ENCODE measurements at regions not wholly inside any gene's neighbourhood (a gene's known extent, or its start where the extent isn't known, plus 50 kb on each side); places are given as distances from the start of the nearest gene placed in this dataset.

DNA sequence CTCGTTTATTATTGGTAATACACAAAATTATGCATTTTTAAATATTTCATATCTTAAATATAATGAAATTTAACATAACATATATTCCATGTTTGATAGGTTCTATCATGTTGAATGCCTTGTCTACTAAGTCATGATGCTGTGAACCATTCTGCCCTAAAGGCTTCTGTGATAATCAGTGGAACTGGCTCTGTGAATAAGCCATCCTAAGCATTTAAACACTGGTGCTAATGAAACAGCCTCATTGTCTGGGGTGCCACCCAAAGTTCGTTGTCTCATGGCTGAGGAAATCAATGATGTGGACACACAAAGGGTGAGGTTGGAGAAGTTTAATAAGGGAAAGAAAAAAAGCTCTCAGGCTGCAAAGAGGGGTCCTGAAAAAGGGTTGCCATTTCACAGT is 264.7 kb upstream of the ZRANB2 start:
- no peaks in the 10 kb centered on the region for H4K20me1 ChIP-seq (ENCODE audit: insufficient read depth)
- H3K27ac ChIP-seq (ENCODE audit: low read depth in 2 of 2, low read length in 1 of 2) = no peak overlapping the region
- no peaks in the 10 kb centered on the region for H3K4me1 ChIP-seq (ENCODE audit: control insufficient read depth in 1 of 2, insufficient read depth in 2 of 2, low read depth in 1 of 2, low read length in 1 of 2)
- H3K27me3 ChIP-seq (ENCODE audit: insufficient read depth) = no peaks in the 10 kb centered on the region
- H3F3A ChIP-seq (replicated peaks; ENCODE audit: insufficient read depth) = no peaks in the 10 kb centered on the region
- no peak overlapping the region for H3K4me3 ChIP-seq (ENCODE audit: low read depth in 2 of 2, low read length in 1 of 2)
- H3K79me2 ChIP-seq (ENCODE audit: insufficient read depth) = no peaks in the 10 kb centered on the region
- DNase-seq = no peak
- 10% methylated on average over 2 of the region's 2 CpGs for WGBS (ENCODE audit: low lambda C conversion rate)
- ChIA-PET CTCF (interaction anchor here (1.3 kb wide), 1 partner anchor 39 kb away, joined by 3 read pairs; no protein-coding TSS in a partner anchor), POLR2A (no interaction called here)
- no peaks in the 10 kb centered on the region for H3K9me3 ChIP-seq
- no peak overlapping the region for H2AFZ ChIP-seq (ENCODE audit: low read depth)
- no peak overlapping the region for H3K9ac ChIP-seq
- H3K36me3 ChIP-seq (replicated peaks in 1 of 2; ENCODE audit: control insufficient read depth in 1 of 2, insufficient read depth in 2 of 2, low read length in 1 of 2) = no peaks in the 10 kb centered on the region
- no peak for TF ChIP-seq FOSL2 (IDR thresholded peaks at IDR 0.05; ENCODE audit: borderline replicate concordance, low read depth)
- TF ChIP-seq RCOR1 (IDR thresholded peaks at IDR 0.05; ENCODE audit: low read length) = no peak
- no peak for TF ChIP-seq FOXJ3 (CRISPR knock-in tag; IDR thresholded peaks at IDR 0.05)
- no peak for TF ChIP-seq GATA2 (CRISPR knock-in tag; IDR thresholded peaks at IDR 0.05)
- no peak for TF ChIP-seq JUND (IDR thresholded peaks at IDR 0.05)
- TF ChIP-seq, protein P1, sequence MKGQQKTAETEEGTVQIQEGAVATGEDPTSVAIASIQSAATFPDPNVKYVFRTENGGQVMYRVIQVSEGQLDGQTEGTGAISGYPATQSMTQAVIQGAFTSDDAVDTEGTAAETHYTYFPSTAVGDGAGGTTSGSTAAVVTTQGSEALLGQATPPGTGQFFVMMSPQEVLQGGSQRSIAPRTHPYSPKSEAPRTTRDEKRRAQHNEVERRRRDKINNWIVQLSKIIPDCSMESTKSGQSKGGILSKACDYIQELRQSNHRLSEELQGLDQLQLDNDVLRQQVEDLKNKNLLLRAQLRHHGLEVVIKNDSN (IDR thresholded peaks at IDR 0.05; ENCODE audit: borderline replicate concordance, low read depth) = no peak
- TF ChIP-seq FOXM1 (IDR thresholded peaks at IDR 0.05; ENCODE audit: low read depth) = no peak
- TF ChIP-seq RXRA (IDR thresholded peaks at IDR 0.05; ENCODE audit: borderline replicate concordance, low read depth) = no peak
- TF ChIP-seq EP300 (IDR thresholded peaks at IDR 0.05; ENCODE audit: borderline replicate concordance in 1 of 2, low read depth in 1 of 2, low read length in 1 of 2) = no peak
- TF ChIP-seq EZH2phosphoT487 (IDR thresholded peaks at IDR 0.05; ENCODE audit: borderline replicate concordance, low read depth) = no peak
- no peak for TF ChIP-seq MEF2A (IDR thresholded peaks at IDR 0.05; ENCODE audit: borderline replicate concordance, low read depth)
- H3K4me2 ChIP-seq = no peak overlapping the region
- no peaks in the 10 kb centered on the region for H3K9me2 ChIP-seq

GRCh38 chr1:71343686-71344416 is 263.0 kb upstream of the ZRANB2 start:
- H3F3A ChIP-seq (replicated peaks; ENCODE audit: insufficient read depth) = no peaks in the 10 kb centered on the region
- TF ChIP-seq RAD21 (IDR thresholded peaks at IDR 0.05; ENCODE audit: low read length) = peak; percentile 38; the same call in 1 of the 2 replicates
- TF ChIP-seq GATA2 (CRISPR knock-in tag; IDR thresholded peaks at IDR 0.05) = no peak
- TF ChIP-seq CTCF (IDR thresholded peaks at IDR 0.05) = peak; percentile 31
- H3K36me3 ChIP-seq (replicated peaks in 1 of 2; ENCODE audit: control insufficient read depth in 1 of 2, insufficient read depth in 2 of 2, low read length in 1 of 2) = no peaks in the 10 kb centered on the region
- no peak for DNase-seq
- ChIA-PET POLR2A (no interaction called here), CTCF (interaction anchor here (0.8 to 1.8 kb wide), 5 partner anchors 14 to 141 kb away, joined by 3 to 5 read pairs (median 3); no protein-coding TSS in a partner anchor)
- no peak overlapping the region for H3K4me2 ChIP-seq
- H4K20me1 ChIP-seq (ENCODE audit: insufficient read depth) = no peaks in the 10 kb centered on the region
- H3K4me1 ChIP-seq (ENCODE audit: control insufficient read depth in 1 of 2, insufficient read depth in 2 of 2, low read depth in 1 of 2, low read length in 1 of 2) = no peaks in the 10 kb centered on the region
- H3K27me3 ChIP-seq (ENCODE audit: insufficient read depth) = no peaks in the 10 kb centered on the region
- H3K9me3 ChIP-seq = peaks cover 5% of the 10 kb centered on the region; the same call in 1 of the 2 replicates
- no peak overlapping the region for H3K27ac ChIP-seq (ENCODE audit: low read depth in 2 of 2, low read length in 1 of 2)
- H3K4me3 ChIP-seq (ENCODE audit: low read depth in 2 of 2, low read length in 1 of 2) = no peak overlapping the region
- H2AFZ ChIP-seq (ENCODE audit: low read depth) = no peak overlapping the region
- WGBS (ENCODE audit: low lambda C conversion rate) = 21% methylated on average over 3 of the region's 3 CpGs
- no peaks in the 10 kb centered on the region for H3K9me2 ChIP-seq
- H3K9ac ChIP-seq = no peak overlapping the region
- H3K79me2 ChIP-seq (ENCODE audit: insufficient read depth) = no peaks in the 10 kb centered on the region
